Keratinocyte (primary cell): ENCODE measurements at regions not wholly inside any gene's neighbourhood (a gene's known extent, or its start where the extent isn't known, plus 50 kb on each side); places are given as distances from the start of the nearest gene placed in this dataset.

Source experiments
- CTCF ChIP-seq, 3 experiments: IDR thresholded peaks in 1 of 3; conservative IDR thresholded peaks in 1 of 3; optimal IDR thresholded peaks in 1 of 3; 2 replicates in 2 of 3; 3 replicates in 1 of 3; pipeline versions ENCODE3 to v1.5.1; 2011; ENCODE audit warnings: low read length in 3 of 3, mild to moderate bottlenecking in 3 of 3, moderate library complexity in 2 of 3, control low read depth in 1 of 3, inconsistent platforms in 1 of 3; ENCODE audit not compliant: insufficient read depth in 2 of 3; ENCODE audit errors: extremely low read depth in 1 of 3
- EZH2 ChIP-seq: IDR thresholded peaks from one replicate; pipeline ENCODE4 v1.6.1; 2012; ENCODE audit warnings: inconsistent platforms, mild to moderate bottlenecking, low read length, moderate library complexity

- TF ChIP-seq CTCF (optimal IDR thresholded peaks at IDR 0.05 in 1 of 3, IDR thresholded peaks at IDR 0.05 in 1 of 3, conservative IDR thresholded peaks at IDR 0.05 in 1 of 3; ENCODE audit: extremely low read depth in 1 of 3, insufficient read depth in 2 of 3, low read length in 3 of 3) (no peak), EZH2 (no peak)
These were observed 129.6 kb downstream of the BARX1 start for GRCh38 chr9:93825348-93826115.
